Activated CD8-positive, alpha-beta memory T cell treated with anti-CD3 and anti-CD28 coated beads, Interleukin-2, amount 10 ng/mL, durations not matched to agents 7 days and 5 days (primary cell): ENCODE measurements at regions not wholly inside any gene's neighbourhood (a gene's known extent, or its start where the extent isn't known, plus 50 kb on each side); places are given as distances from the start of the nearest gene placed in this dataset.

ENCODE experiments used
- ATAC-seq: fragments of 150-1000 bp; cut with Tn5 transposase; one replicate; pipeline ENCODE4 v1.10.0; 2021; ENCODE audit warnings: moderate library complexity
- CTCF ChIA-PET: fragments of 350-600 bp; sonication (Branson Sonifier 250); formaldehyde crosslinking; loops from one replicate; lab custom pipeline; 2021; ENCODE audit warnings: antibody characterized with exemption; lab: Charles Lee
- DNase-seq: peaks from one replicate; pipeline ENCODE4 v3.0.0-alpha.2; 2020
- H3K27ac Mint-ChIP-seq: one replicate; pipeline ENCODE4 v1.8.0; 2021; ENCODE audit warnings: mild to moderate bottlenecking, mixed read lengths
- H3K27me3 Mint-ChIP-seq: one replicate; pipeline ENCODE4 v1.8.0; 2021; ENCODE audit warnings: mixed read lengths
- H3K36me3 Mint-ChIP-seq: one replicate; pipeline ENCODE4 v1.8.0; 2021; ENCODE audit warnings: mild to moderate bottlenecking, mixed read lengths
- H3K4me1 Mint-ChIP-seq: one replicate; pipeline ENCODE4 v1.8.0; 2021; ENCODE audit warnings: mixed read lengths
- H3K4me3 Mint-ChIP-seq: one replicate; pipeline ENCODE4 v1.8.0; 2021; ENCODE audit warnings: mild to moderate bottlenecking, moderate library complexity, mixed read lengths
- H3K9me3 Mint-ChIP-seq: one replicate; pipeline ENCODE4 v1.8.0; 2022; ENCODE audit warnings: low read depth, mixed read lengths

DNA sequence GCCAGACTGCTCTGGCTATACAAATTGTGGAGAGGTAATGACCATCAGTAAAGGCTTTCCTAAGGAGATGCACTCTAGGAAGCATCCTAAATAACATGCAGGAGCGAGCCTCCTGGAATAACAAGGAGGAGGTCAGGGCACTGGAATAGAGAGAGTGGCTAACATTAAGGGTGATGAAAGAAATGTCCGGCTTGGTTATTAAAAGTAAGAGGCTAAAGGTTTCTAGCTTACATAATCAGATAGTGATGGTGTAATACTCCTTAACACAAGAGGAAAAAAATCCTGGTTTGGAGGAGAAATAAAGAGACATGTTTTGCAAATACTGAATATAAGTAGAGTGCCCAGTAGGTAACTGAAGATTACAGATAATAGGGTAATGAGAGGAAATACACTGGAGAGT, 365.7 kb downstream of the ZEB2 start:
- Mint-ChIP-seq H3K4me3 (no peak overlapping the region), H3K27ac (no peak overlapping the region), H3K27me3 (no peaks in the 10 kb centered on the region), H3K4me1 (peaks cover 8% of the 10 kb centered on the region), H3K36me3 (peaks cover 2% of the 10 kb centered on the region), H3K9me3 (no peaks in the 10 kb centered on the region)
- DNase-seq (no peak), ATAC-seq (no peak)
- CTCF ChIA-PET, result no interaction called here

DNA sequence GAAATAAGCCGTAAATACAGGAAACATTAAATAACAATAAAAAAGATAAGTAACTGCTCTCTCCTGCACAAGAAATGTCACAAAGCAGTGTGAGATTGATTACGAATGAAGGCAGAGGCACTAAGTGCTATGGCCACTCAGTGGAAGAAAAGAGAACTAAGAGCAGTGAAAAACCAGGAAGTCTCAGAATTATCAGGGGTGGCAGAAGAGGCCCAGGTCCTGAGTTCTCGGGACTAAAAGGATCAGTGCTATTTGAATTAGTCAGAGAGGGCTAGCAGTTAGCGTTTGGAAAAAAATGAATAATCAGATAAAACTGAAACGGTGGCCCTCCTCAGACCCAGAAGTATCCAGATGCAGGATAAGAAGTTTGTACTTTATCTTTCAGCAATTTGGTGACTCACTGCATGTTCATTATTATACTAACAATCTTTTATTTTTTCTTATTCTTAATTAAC, 367.1 kb downstream of the ZEB2 start:
- no peak for DNase-seq
- H3K27ac Mint-ChIP-seq, result no peak overlapping the region
- H3K27me3 Mint-ChIP-seq, result no peaks in the 10 kb centered on the region
- H3K36me3 Mint-ChIP-seq, result peaks cover 3% of the 10 kb centered on the region
- H3K9me3 Mint-ChIP-seq, result no peaks in the 10 kb centered on the region
- H3K4me3 Mint-ChIP-seq, result no peak overlapping the region
- CTCF ChIA-PET, result no interaction called here
- H3K4me1 Mint-ChIP-seq, result peaks cover 8% of the 10 kb centered on the region
- no peak for ATAC-seq

DNA sequence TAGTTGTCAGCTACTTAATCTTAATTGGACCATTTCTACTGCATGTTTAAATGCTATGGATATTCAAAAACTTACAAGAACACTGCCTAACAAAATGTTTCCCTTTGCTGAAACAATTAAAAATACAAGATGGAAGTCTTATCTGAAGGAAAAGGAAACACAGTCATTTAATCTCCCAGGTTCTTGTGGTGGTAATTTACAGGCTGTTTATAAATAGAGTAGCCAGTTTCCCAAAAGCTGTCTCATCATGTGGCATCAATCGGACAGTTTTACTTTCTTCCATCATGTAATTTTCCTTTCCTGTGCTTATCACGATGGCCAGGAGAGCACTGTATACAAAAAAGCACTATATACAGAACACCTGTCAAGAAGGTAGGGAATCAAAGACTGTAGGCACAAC, 368.1 kb downstream of the ZEB2 start:
- CTCF ChIA-PET, result no interaction called here
- DNase-seq (no peak), ATAC-seq (no peak)
- Mint-ChIP-seq H3K27me3 (no peaks in the 10 kb centered on the region), H3K36me3 (peaks cover 4% of the 10 kb centered on the region), H3K4me1 (peaks cover 2% of the 10 kb centered on the region), H3K9me3 (no peaks in the 10 kb centered on the region), H3K4me3 (no peak overlapping the region), H3K27ac (no peak overlapping the region)

DNA sequence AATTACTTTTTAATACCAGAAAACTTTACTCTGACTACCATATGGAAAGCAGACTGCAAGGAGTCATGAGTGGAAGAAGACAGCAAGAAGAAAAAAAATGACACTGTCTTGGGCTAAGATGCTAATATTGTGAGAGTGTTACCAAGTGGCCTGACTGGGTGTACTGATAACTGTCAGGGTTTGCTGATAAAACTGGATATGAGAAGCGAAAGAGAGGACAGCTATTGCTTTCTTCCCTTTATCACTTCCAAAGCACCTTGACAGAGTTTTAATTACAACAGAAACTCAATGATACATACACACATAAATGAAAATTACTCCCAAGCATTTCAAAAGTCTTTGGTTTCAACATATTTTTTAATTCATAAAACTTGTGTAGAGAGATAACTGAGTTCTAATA, 368.5 kb downstream of the ZEB2 start:
- Mint-ChIP-seq H3K4me3 (no peak overlapping the region), H3K9me3 (no peaks in the 10 kb centered on the region), H3K4me1 (no peaks in the 10 kb centered on the region), H3K27me3 (no peaks in the 10 kb centered on the region), H3K36me3 (peaks cover 4% of the 10 kb centered on the region), H3K27ac (no peak overlapping the region)
- DNase-seq (no peak), ATAC-seq (no peak)
- CTCF ChIA-PET, result no interaction called here

DNA sequence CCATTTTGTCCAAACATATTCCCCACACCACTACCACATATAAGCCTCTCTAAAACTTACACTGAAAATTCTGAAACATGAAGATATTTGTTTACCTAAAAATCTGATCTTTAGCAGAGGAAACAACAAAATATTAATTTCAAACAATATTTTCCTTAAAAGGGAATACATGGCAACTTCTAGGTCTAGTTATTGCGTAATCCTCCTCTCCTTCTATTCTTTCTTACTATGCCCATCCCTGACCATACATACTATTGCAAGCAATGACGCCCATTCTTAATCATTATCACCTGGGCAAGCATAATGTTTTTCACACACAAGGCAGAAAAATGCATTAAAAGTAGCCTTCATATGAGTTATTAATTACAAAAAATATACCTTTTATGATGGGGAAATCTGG, 372.6 kb downstream of the ZEB2 start:
- no peaks in the 10 kb centered on the region for H3K27me3 Mint-ChIP-seq
- H3K9me3 Mint-ChIP-seq, result no peaks in the 10 kb centered on the region
- H3K4me1 Mint-ChIP-seq, result no peaks in the 10 kb centered on the region
- H3K27ac Mint-ChIP-seq, result no peak overlapping the region
- ATAC-seq (no peak), DNase-seq (no peak)
- peaks cover 22% of the 10 kb centered on the region for H3K36me3 Mint-ChIP-seq
- CTCF ChIA-PET, result no interaction called here
- H3K4me3 Mint-ChIP-seq, result no peak overlapping the region

DNA sequence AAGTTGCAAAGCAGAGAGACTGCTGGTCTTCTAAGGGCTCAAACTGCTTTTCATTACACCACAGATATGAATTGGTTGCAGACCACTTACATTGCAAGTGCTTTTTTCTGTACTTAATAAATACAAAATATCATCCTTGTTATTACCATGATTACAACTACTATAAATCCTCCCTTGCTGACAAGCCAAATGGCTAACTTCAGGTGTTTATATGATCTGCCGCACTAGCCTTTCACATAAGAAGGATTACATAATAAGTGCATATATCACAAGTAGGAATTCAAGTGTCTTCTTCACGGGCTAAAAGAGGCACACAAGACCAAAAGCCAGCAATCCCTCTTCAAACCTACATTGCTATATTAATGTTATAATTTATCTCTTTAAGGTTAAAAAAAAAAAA, 373.0 kb downstream of the ZEB2 start:
- CTCF ChIA-PET, result no interaction called here
- DNase-seq (no peak), ATAC-seq (no peak)
- H3K27ac Mint-ChIP-seq, result no peak overlapping the region
- H3K36me3 Mint-ChIP-seq, result peaks cover 26% of the 10 kb centered on the region
- no peaks in the 10 kb centered on the region for H3K4me1 Mint-ChIP-seq
- H3K9me3 Mint-ChIP-seq, result no peaks in the 10 kb centered on the region
- no peak overlapping the region for H3K4me3 Mint-ChIP-seq
- H3K27me3 Mint-ChIP-seq, result no peaks in the 10 kb centered on the region

DNA sequence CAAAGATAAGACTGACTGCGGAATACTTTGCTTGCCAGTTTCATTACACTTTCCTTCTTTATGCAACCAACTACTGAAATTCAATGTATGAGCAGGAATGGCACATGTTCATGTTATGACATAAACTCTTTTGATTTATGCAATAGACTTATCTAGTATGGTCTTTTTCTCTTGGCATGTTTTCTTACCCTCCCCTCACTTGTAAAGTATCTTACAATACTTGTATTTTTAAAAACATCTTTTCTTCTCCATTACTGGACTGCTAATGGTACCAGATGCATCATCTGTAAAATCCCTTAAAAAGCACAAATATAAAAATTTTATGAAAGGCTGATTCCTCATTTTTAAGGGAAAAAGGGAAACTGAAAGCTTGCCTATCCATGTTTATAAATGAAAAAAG, 373.8 kb downstream of the ZEB2 start:
- Mint-ChIP-seq H3K36me3 (peaks cover 28% of the 10 kb centered on the region), H3K27me3 (no peaks in the 10 kb centered on the region), H3K4me3 (no peak overlapping the region), H3K27ac (no peak overlapping the region), H3K9me3 (no peaks in the 10 kb centered on the region), H3K4me1 (no peaks in the 10 kb centered on the region)
- no peak for ATAC-seq
- DNase-seq, result no peak
- CTCF ChIA-PET, result no interaction called here

DNA sequence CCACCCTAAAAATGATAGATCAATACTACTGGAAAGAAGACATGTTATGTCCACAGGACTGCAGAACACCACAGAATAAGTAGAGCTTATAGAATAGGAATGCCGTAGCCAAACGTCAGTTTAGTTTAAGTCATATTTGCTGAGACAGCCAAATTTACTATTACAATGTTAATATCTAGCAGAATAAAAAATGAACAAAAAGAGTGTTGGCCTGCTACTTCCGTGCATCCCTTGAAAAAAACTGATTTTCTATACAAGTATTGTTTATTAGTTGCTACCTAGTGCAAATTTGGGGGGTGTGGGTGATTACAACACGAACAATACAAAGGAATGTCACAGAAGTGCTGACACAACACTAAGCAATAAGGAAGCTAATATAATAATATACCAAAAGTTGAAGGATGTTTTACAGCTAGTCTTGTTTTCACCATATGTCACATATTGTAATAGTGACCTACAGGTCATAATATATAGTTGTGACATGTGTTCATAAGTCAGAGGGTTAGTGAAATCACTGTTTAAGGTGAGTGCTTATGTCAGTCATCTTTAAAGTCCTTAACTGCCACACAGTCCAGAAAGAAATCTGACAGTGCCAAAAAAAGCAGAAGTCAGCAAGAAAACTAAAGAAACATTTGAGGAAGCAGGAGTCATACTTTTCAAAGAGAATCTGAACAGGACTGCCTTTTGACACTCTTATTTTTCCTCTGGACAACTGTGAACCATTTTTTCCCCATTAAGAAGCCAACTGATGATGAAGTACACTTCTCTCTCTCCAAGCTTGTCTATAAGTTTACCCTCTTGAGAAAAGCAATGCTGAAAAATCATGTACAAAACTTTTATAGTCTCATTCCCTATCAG, 376.4 kb downstream of the ZEB2 start:
- no peaks in the 10 kb centered on the region for H3K9me3 Mint-ChIP-seq
- H3K27me3 Mint-ChIP-seq, result no peaks in the 10 kb centered on the region
- CTCF ChIA-PET, result no interaction called here
- no peak overlapping the region for H3K27ac Mint-ChIP-seq
- DNase-seq (no peak), ATAC-seq (no peak)
- H3K4me3 Mint-ChIP-seq, result no peak overlapping the region
- peaks cover 34% of the 10 kb centered on the region for H3K36me3 Mint-ChIP-seq
- H3K4me1 Mint-ChIP-seq, result no peaks in the 10 kb centered on the region

DNA sequence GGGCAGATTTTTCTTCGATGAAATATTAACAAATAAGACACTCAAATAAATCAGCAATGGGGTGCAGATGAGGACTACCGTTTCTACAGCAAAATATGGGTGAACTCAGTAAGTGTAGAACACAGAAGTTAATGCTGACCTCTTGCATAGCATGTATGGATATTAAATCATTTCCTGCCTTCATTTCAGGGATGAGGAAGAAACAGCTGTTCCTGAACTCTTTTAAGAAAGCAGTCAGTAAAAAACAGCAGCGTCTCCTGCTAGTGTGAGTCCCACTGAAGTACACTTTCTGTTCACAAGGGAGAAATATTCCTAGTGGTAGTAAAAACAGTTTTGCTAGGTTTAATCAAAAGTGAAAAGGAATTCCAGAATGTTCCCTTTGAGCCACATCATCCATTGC, 379.0 kb downstream of the ZEB2 start:
- DNase-seq (no peak), ATAC-seq (no peak)
- CTCF ChIA-PET, result no interaction called here
- Mint-ChIP-seq H3K4me1 (no peaks in the 10 kb centered on the region), H3K27ac (no peak overlapping the region), H3K27me3 (no peaks in the 10 kb centered on the region), H3K4me3 (no peak overlapping the region), H3K36me3 (peaks cover 37% of the 10 kb centered on the region), H3K9me3 (no peaks in the 10 kb centered on the region)

DNA sequence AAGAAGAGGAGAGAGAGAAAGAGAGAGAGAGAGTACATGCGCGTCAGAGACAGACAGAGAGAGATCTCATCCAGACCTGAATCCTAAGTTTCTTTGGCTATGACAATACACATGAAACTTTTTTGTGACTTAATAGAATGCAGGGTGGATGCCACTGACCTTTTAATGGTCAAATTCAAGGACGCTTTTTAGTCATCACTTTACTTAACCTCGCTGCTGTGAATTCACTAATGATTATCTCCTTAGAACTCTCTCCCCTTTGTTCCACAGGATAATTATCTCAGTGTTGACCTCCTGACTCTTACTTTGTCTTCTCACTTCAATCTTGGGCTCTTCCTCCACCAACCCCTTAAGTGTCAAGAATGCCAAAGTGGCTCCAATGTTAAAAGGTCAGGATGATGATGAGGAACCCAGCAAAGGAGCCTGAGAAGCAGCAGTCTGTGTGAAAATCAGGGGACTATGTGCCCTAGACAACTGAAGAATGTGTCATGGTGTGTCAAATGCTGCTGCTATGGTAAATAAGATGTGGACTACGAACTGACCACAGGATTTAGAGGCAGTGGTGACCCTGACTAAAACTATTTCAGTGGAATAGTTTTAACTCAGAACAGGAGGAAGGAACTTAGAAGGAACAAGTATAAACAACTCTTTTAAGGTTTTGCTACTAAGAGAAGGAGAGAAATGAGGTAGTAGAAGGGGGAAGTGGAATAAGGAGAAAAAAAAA, 382.1 kb downstream of the ZEB2 start:
- ATAC-seq, result no peak
- no peak overlapping the region for H3K4me3 Mint-ChIP-seq
- H3K36me3 Mint-ChIP-seq, result peaks cover 28% of the 10 kb centered on the region
- no peaks in the 10 kb centered on the region for H3K4me1 Mint-ChIP-seq
- H3K27ac Mint-ChIP-seq, result no peak overlapping the region
- CTCF ChIA-PET, result no interaction called here
- no peaks in the 10 kb centered on the region for H3K9me3 Mint-ChIP-seq
- DNase-seq, result no peak
- no peaks in the 10 kb centered on the region for H3K27me3 Mint-ChIP-seq

DNA sequence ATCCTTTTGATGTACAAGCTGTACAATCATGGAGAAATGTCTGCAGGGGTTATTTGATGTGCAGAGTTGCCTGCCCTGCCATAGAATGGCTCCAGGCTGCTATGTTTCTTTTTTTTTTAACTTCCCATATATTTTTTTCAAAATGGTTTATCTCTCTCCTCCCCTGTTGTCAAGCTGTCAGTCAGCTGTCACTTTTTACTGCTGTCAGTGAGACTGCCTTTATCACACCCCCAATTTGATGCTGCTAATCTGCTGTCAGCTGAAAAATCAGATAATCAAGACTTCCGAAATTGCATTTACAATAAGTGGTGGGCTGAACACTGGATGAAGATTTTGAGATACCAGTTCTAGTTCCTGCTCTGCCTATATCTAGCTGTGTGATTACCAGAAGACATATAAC, 382.6 kb downstream of the ZEB2 start:
- CTCF ChIA-PET, result no interaction called here

DNA sequence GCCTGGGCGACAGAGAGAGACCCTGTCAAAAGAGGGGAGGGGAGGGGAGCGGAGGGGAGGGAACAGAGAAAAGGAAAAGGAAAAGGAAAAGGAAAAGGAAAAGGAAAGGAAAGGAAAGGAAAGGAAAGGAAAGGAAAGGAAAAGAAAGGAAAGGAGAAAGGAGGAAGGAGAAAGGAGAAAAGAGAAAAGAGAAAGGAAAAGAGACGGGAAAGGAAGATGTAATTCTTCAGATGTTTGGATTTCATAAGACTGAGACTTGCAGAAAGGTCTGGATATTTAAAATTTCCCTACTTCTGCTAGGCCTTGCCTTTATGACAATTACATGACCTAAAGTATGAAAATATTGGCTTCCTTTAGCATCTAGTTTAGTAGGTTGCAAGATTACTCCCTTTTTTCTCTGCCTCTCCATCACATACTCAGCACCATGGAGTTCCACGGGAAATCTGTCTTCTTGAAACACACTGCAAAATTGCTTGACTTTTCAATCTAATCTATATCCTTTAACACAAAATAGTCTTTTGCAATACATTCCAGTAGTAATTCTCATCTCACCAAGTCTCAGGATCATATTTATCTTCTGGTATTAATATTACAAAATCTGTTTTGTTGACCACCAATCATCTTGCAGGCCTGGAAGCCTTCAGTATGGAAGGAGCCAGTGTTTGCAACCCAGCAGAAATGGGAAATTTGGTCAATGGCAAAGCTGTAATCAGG, 383.5 kb downstream of the ZEB2 start:
- no peaks in the 10 kb centered on the region for H3K9me3 Mint-ChIP-seq
- DNase-seq (no peak), ATAC-seq (no peak)
- no peak overlapping the region for H3K4me3 Mint-ChIP-seq
- peaks cover 25% of the 10 kb centered on the region for H3K36me3 Mint-ChIP-seq
- no peaks in the 10 kb centered on the region for H3K27me3 Mint-ChIP-seq
- CTCF ChIA-PET, result no interaction called here
- no peak overlapping the region for H3K27ac Mint-ChIP-seq
- peaks cover 1% of the 10 kb centered on the region for H3K4me1 Mint-ChIP-seq

More for the DNA sequence above, 382.6 kb downstream of the ZEB2 start:
- Mint-ChIP-seq H3K27me3 (no peaks in the 10 kb centered on the region), H3K9me3 (no peaks in the 10 kb centered on the region), H3K27ac (no peak overlapping the region), H3K36me3 (peaks cover 28% of the 10 kb centered on the region), H3K4me1 (no peaks in the 10 kb centered on the region), H3K4me3 (no peak overlapping the region)
- no peak for DNase-seq
- no peak for ATAC-seq

DNA sequence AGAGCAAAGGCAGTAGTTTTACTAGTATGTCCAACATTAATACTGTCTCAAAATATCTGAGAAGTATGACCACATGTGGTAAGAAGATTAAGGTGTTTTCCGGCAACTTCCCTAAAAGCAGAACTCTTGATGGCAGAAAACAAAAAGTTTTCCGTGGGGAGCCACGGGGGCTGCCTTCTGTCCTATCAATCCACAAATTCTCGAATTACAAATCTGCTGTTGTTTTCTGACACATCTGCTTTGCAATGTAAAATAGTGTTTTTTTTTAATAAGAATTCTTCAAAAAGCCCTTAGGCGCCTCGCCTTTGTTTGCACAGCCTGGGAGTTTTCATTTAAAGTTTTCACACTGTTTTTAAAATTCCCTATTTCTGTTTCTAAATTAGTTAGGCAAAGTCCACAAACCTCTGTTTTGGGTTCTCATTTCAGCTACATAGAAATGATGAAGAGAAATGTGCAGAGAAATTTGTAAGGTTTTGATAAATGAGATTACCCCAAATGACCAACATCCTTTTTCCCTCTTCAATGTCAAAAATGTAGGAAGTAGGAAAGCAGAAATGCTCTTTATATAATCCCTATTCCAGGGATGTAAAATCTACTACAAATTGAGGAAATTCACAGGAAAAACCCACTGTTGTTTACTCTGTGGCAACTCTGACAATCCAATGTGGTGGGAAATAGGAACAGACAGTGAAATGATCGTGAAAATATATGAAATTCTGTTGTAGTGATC, 385.8 kb downstream of the ZEB2 start:
- ATAC-seq (no peak), DNase-seq (no peak)
- Mint-ChIP-seq H3K27ac (no peak overlapping the region), H3K9me3 (no peaks in the 10 kb centered on the region), H3K4me1 (peaks cover 18% of the 10 kb centered on the region), H3K36me3 (peaks cover 24% of the 10 kb centered on the region), H3K27me3 (no peaks in the 10 kb centered on the region), H3K4me3 (no peak overlapping the region)
- CTCF ChIA-PET, result no interaction called here
